H1 (cell line): ENCODE measurements at regions not wholly inside any gene's neighbourhood (a gene's known extent, or its start where the extent isn't known, plus 50 kb on each side); places are given as distances from the start of the nearest gene placed in this dataset.
"Not testable (repeated sequence)": the region's sequence is repeated elsewhere in the genome, so short reads cannot be mapped to it uniquely, and the experiment has no call there.

Experiments used
- CTCF ChIA-PET: fragments of 300-600 bp; sonication (Branson Sonifier 250); formaldehyde crosslinking; loops from one replicate; lab custom pipeline; 2021; ENCODE audit not compliant: partially characterized antibody; lab: Charles Lee
- POLR2A ChIA-PET: fragments of 300-600 bp; sonication (Branson Sonifier 250); formaldehyde crosslinking; loops from one replicate; lab custom pipeline; 2021; ENCODE audit warnings: inconsistent platforms; ENCODE audit not compliant: partially characterized antibody; lab: Charles Lee
- DNase-seq, 2 experiments: peaks; one replicate each; pipeline versions ENCODE4 v3.0.0 to v3.0.0-alpha.2; 2010 to 2022; ENCODE audit warnings: low spot score in 2 of 2, low read depth in 1 of 2, mixed read lengths in 1 of 2
- FAIRE-seq: peaks from 2 replicates; lab custom pipeline; 2011; peaks lifted over from hg19 to GRCh38; lab: Jason Lieb, UNC
- H2AFZ ChIP-seq: 2 replicates; pipeline ENCODE4 v1.8.1; 2012; ENCODE audit warnings: low read length, inconsistent platforms
- H2AK5ac ChIP-seq: 2 replicates; pipeline ENCODE4 v1.6.1; 2013; ENCODE audit warnings: low read depth, low read length
- H2BK120ac ChIP-seq: replicated peaks from 2 replicates; pipeline ENCODE3; 2013; ENCODE audit warnings: low read depth, low read length, inconsistent platforms
- H2BK12ac ChIP-seq: 2 replicates; pipeline ENCODE4 v1.6.1; 2013; ENCODE audit warnings: low read depth, low read length
- H2BK15ac ChIP-seq: 2 replicates; pipeline ENCODE4 v1.6.1; 2013; ENCODE audit warnings: low read length
- H2BK20ac ChIP-seq: 2 replicates; pipeline ENCODE4 v1.6.1; 2013; ENCODE audit warnings: low read length
- H2BK5ac ChIP-seq: 2 replicates; pipeline ENCODE4 v1.6.1; 2013; ENCODE audit warnings: low read depth, low read length
- H3K14ac ChIP-seq: 2 replicates; pipeline ENCODE4 v1.6.1; 2013; ENCODE audit warnings: inconsistent platforms; ENCODE audit not compliant: insufficient read length
- H3K18ac ChIP-seq: 2 replicates; pipeline ENCODE4 v1.6.1; 2013; ENCODE audit warnings: low read length; ENCODE audit errors: extremely low read depth
- H3K23ac ChIP-seq: 2 replicates; pipeline ENCODE4 v1.6.1; 2013; ENCODE audit warnings: inconsistent platforms; ENCODE audit not compliant: insufficient read length
- H3K23me2 ChIP-seq: 2 replicates; pipeline ENCODE4 v1.6.1; 2013; ENCODE audit warnings: low read depth, low read length
- H3K27ac ChIP-seq: 2 replicates; pipeline ENCODE4 v1.6.1; 2011; ENCODE audit warnings: low read depth, low read length, inconsistent platforms
- H3K27me3 ChIP-seq, 4 experiments: replicated peaks in 1 of 4; 1 replicate in 1 of 4; 2 replicates in 3 of 4; pipeline versions ENCODE4 v1.6.1 to v1.8.1; 2011 to 2013; ENCODE audit warnings: low read length in 3 of 4, mild to moderate bottlenecking in 3 of 4, inconsistent platforms in 2 of 4, mixed read lengths in 2 of 4, moderate library complexity in 1 of 4; ENCODE audit not compliant: control insufficient read depth in 3 of 4, insufficient read depth in 3 of 4; ENCODE audit errors: extremely low read depth in 1 of 4
- H3K36me3 ChIP-seq, 4 experiments: 2 replicates each; pipeline versions ENCODE4 v1.6.1 to v1.8.1; 2011 to 2013; ENCODE audit warnings: mild to moderate bottlenecking in 4 of 4, low read length in 3 of 4, moderate library complexity in 2 of 4, control low read depth in 1 of 4, inconsistent platforms in 1 of 4; ENCODE audit not compliant: insufficient read depth in 4 of 4, control insufficient read depth in 2 of 4
- H3K4ac ChIP-seq: replicated peaks from 2 replicates; pipeline ENCODE3; 2013; ENCODE audit warnings: low read length, low read depth, mixed read lengths, inconsistent platforms; ENCODE audit not compliant: insufficient read length
- H3K4me1 ChIP-seq, 4 experiments: replicated peaks in 1 of 4; 1 replicate in 1 of 4; 2 replicates in 3 of 4; pipeline versions ENCODE4 v1.6.1 to v1.8.1; 2011 to 2013; ENCODE audit warnings: low read length in 3 of 4, inconsistent platforms in 2 of 4, mixed read lengths in 1 of 4; ENCODE audit not compliant: insufficient read depth in 4 of 4, control insufficient read depth in 3 of 4
- H3K4me2 ChIP-seq, 2 experiments: 2 replicates each; pipeline versions ENCODE4 v1.6.1 to v1.8.1; 2011 to 2013; ENCODE audit warnings: low read depth in 2 of 2, low read length in 2 of 2, control low read depth in 1 of 2, inconsistent platforms in 1 of 2, mild to moderate bottlenecking in 1 of 2; ENCODE audit not compliant: insufficient read depth in 1 of 2
- H3K4me3 ChIP-seq, 4 experiments: fragments of 200-600, 300-600 bp in 1 of 4; sonication (generic), shearing (Covaris generic), sonication (Bioruptor Twin) in 1 of 4; 2 replicates each; pipeline versions ENCODE4 v1.5.1 to v1.8.1; 2011 to 2016; ENCODE audit warnings: low read length in 4 of 4, low read depth in 3 of 4, control low read depth in 2 of 4, inconsistent platforms in 2 of 4, mild to moderate bottlenecking in 2 of 4, mixed read lengths in 1 of 4, moderate library complexity in 1 of 4; ENCODE audit not compliant: insufficient read depth in 2 of 4; ENCODE audit errors: extremely low read depth in 1 of 4
- H3K56ac ChIP-seq: replicated peaks from 2 replicates; pipeline ENCODE3; 2013; ENCODE audit warnings: low read depth, mild to moderate bottlenecking, mixed read lengths, low read length, inconsistent platforms; ENCODE audit not compliant: insufficient read length
- H3K79me1 ChIP-seq: 2 replicates; pipeline ENCODE4 v1.6.1; 2013; ENCODE audit warnings: low read depth, low read length, control low read depth
- H3K79me2 ChIP-seq, 2 experiments: 2 replicates each; pipeline versions ENCODE4 v1.6.1 to v1.8.1; 2012 to 2013; ENCODE audit warnings: low read length in 2 of 2, mild to moderate bottlenecking in 2 of 2, inconsistent platforms in 1 of 2; ENCODE audit not compliant: insufficient read depth in 2 of 2, control insufficient read depth in 1 of 2
- H3K9ac ChIP-seq, 4 experiments: replicated peaks in 1 of 4; 1 replicate in 1 of 4; 2 replicates in 3 of 4; pipeline versions ENCODE4 v1.6.1 to v1.8.1; 2011 to 2013; ENCODE audit warnings: low read depth in 3 of 4, low read length in 3 of 4, control low read depth in 2 of 4, mild to moderate bottlenecking in 2 of 4, moderate library complexity in 2 of 4, inconsistent platforms in 1 of 4; ENCODE audit errors: extremely low read depth in 1 of 4
- H3K9me3 ChIP-seq, 2 experiments: 2 replicates each; pipeline versions ENCODE4 v1.6.1 to v1.8.1; 2012 to 2013; ENCODE audit warnings: mild to moderate bottlenecking in 2 of 2, moderate library complexity in 2 of 2, control low read depth in 1 of 2, inconsistent platforms in 1 of 2, low read depth in 1 of 2, low read length in 1 of 2, mixed read lengths in 1 of 2; ENCODE audit not compliant: insufficient read depth in 2 of 2
- H4K20me1 ChIP-seq, 2 experiments: replicated peaks in 1 of 2; 2 replicates each; pipeline versions ENCODE3 to v1.8.1; 2011 to 2013; ENCODE audit warnings: inconsistent platforms in 2 of 2, low read length in 2 of 2, mild to moderate bottlenecking in 1 of 2; ENCODE audit not compliant: insufficient read depth in 2 of 2, control insufficient read depth in 1 of 2
- H4K5ac ChIP-seq: 2 replicates; pipeline ENCODE4 v1.6.1; 2013; ENCODE audit warnings: low read length, low read depth, mixed read lengths, inconsistent platforms; ENCODE audit not compliant: insufficient read length
- H4K8ac ChIP-seq: 2 replicates; pipeline ENCODE4 v1.8.0; 2013; ENCODE audit warnings: mild to moderate bottlenecking, moderate library complexity, low read length, inconsistent platforms; ENCODE audit not compliant: insufficient read depth; ENCODE audit errors: extremely low read depth
- H4K91ac ChIP-seq: replicated peaks from 2 replicates; pipeline ENCODE3; 2013; ENCODE audit warnings: low read length, mixed read lengths, inconsistent platforms; ENCODE audit not compliant: insufficient read length
- WGBS, 2 experiments: shearing (Covaris generic) in 1 of 2; methylation state at CpG; one replicate each; pipeline versions ENCODE4 v1.1.6 to v1.1.7; 2013 to 2015; ENCODE audit warnings: low lambda C conversion rate in 2 of 2, mixed read lengths in 2 of 2, inconsistent platforms in 1 of 2, low coverage in 1 of 2, missing lambda C conversion rate in 1 of 2; ENCODE audit not compliant: insufficient replicate concordance in 2 of 2, insufficient coverage in 1 of 2, insufficient read length in 1 of 2; ENCODE audit errors: extremely low coverage in 1 of 2, missing lambda C conversion rate in 1 of 2; 5-methylcytosine and 5-hydroxymethylcytosine counted together

GRCh38 chr16:29210299-29211150 lies 196.0 kb downstream of the NPIPB11 start:
- H3K56ac ChIP-seq, H2BK15ac ChIP-seq, H3K23me2 ChIP-seq, H3K9ac ChIP-seq, H3K79me2 ChIP-seq, H2BK12ac ChIP-seq, H2BK5ac ChIP-seq, H3K79me1 ChIP-seq, H2AFZ ChIP-seq, H3K4me2 ChIP-seq, H3K36me3 ChIP-seq, CTCF ChIA-PET, H3K4ac ChIP-seq, H2BK120ac ChIP-seq, H3K14ac ChIP-seq, H3K27ac ChIP-seq, H3K18ac ChIP-seq, H4K20me1 ChIP-seq, H3K27me3 ChIP-seq, H3K9me3 ChIP-seq, H4K91ac ChIP-seq, H2AK5ac ChIP-seq, FAIRE-seq, POLR2A ChIA-PET, H3K4me3 ChIP-seq, H3K23ac ChIP-seq, H3K4me1 ChIP-seq, H4K8ac ChIP-seq, H2BK20ac ChIP-seq, H4K5ac ChIP-seq: not testable (repeated sequence)
- peak in 1 of 2 experiments; percentile 24 for DNase-seq
- 88% methylated on average over 16 of the region's 25 CpGs; no CpG with 5 or more reads in 1 of the 2 experiments for WGBS, 2 experiments
